ENCODE measurements at regions not wholly inside any gene's neighbourhood (a gene's known extent, or its start where the extent isn't known, plus 50 kb on each side); places are given as distances from the start of the nearest gene placed in this dataset.

DNA sequence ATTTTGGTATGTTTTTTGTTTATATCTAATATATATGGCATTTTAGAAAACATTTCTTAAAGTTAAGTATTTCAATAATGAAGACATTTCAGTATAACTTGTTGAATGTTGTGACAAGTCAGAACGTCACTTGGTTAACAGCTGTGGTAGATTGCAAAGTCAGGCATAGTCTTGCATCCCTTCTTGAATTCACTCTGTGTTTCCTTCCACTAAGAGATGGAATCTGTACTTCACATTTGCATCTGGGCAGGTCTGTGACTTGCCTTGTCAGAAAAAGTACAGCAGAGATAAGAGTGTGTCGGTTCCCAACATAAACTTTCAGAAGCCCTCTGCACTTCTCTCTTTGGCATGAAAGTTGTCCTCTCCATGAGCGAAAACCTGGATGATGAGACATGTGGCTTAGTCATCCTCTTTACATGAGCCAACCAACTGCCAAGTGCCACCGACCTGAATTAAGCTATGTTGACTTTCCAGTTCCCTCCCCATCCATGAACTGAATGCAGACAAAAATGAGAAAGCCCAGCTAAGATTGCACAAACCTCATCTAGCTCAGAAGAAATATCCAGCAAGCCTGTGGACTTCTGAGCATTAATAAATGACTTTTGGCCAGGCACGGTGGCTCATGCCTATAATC is 1730.2 kb downstream of the MRPL39 start:
- TF ChIP-seq, protein P1, sequence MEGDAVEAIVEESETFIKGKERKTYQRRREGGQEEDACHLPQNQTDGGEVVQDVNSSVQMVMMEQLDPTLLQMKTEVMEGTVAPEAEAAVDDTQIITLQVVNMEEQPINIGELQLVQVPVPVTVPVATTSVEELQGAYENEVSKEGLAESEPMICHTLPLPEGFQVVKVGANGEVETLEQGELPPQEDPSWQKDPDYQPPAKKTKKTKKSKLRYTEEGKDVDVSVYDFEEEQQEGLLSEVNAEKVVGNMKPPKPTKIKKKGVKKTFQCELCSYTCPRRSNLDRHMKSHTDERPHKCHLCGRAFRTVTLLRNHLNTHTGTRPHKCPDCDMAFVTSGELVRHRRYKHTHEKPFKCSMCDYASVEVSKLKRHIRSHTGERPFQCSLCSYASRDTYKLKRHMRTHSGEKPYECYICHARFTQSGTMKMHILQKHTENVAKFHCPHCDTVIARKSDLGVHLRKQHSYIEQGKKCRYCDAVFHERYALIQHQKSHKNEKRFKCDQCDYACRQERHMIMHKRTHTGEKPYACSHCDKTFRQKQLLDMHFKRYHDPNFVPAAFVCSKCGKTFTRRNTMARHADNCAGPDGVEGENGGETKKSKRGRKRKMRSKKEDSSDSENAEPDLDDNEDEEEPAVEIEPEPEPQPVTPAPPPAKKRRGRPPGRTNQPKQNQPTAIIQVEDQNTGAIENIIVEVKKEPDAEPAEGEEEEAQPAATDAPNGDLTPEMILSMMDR (IDR thresholded peaks at IDR 0.05; ENCODE audit: borderline replicate concordance, extremely low read depth, low read length, poor library complexity, severe bottlenecking) = no peak
- TF ChIP-seq EZH2 (IDR thresholded peaks at IDR 0.05; ENCODE audit: borderline replicate concordance, low read depth, low read length, severe bottlenecking) = no peak

Measured in DND-41 (cell line).